ENCODE measurements at regions not wholly inside any gene's neighbourhood (a gene's known extent, or its start where the extent isn't known, plus 50 kb on each side); places are given as distances from the start of the nearest gene placed in this dataset.

GRCh38 chr10:84608126-84608525, 279.7 kb downstream of the CCSER2 start:
- Histone ChIP-seq H3K4me3 (no peak overlapping the region), H3K9me3 (no peaks in the 10 kb centered on the region), H3K27ac (no peak overlapping the region), H3K27me3 (ENCODE audit: insufficient read depth in 3 of 3, low read length in 2 of 3) (peaks cover 0 to 3% (median 0%) of the 10 kb centered on the region in 3 donors), H3K4me1 (no peaks in the 10 kb centered on the region), H3K36me3 (ENCODE audit: insufficient read depth in 1 of 2, low read depth in 1 of 2) (no peaks in the 10 kb centered on the region)
- no peak for ATAC-seq
- intact Hi-C loops (cut with DNase I), result no loop called here
- no peak for TF ChIP-seq CTCF (IDR thresholded peaks at IDR 0.05)
- 83 to 89% (median 85%) methylated on average over 4 of the region's 4 CpGs for WGBS, 3 donors
- no peak for DNase-seq

GRCh38 chr10:84613336-84614021, 285.1 kb downstream of the CCSER2 start:
- Histone ChIP-seq H3K27ac (no peak overlapping the region), H3K36me3 (ENCODE audit: insufficient read depth in 1 of 2, low read depth in 1 of 2) (no peaks in the 10 kb centered on the region), H3K4me1 (no peaks in the 10 kb centered on the region), H3K9me3 (no peaks in the 10 kb centered on the region), H3K27me3 (ENCODE audit: insufficient read depth in 3 of 3, low read length in 2 of 3) (no peaks in the 10 kb centered on the region), H3K4me3 (no peak overlapping the region)
- DNase-seq (no peak), ATAC-seq (no peak)
- WGBS, 3 donors, result 32 to 43% (median 40%) methylated on average over 7 of the region's 7 CpGs
- TF ChIP-seq CTCF (IDR thresholded peaks at IDR 0.05), result no peak
- intact Hi-C loops (cut with DNase I), result no loop called here

- Histone ChIP-seq H3K4me3 (no peak overlapping the region), H3K4me1 (no peaks in the 10 kb centered on the region), H3K9me3 (no peaks in the 10 kb centered on the region), H3K27me3 (ENCODE audit: insufficient read depth in 3 of 3, low read length in 2 of 3) (no peaks in the 10 kb centered on the region), H3K27ac (no peak overlapping the region), H3K36me3 (ENCODE audit: insufficient read depth in 1 of 2, low read depth in 1 of 2) (no peaks in the 10 kb centered on the region)
- ATAC-seq (no peak), DNase-seq (no peak)
- 70 to 76% (median 71%) methylated on average over 6 of the region's 6 CpGs for WGBS, 3 donors
- no peak for TF ChIP-seq CTCF (IDR thresholded peaks at IDR 0.05)
- intact Hi-C loops (cut with DNase I), result no loop called here
These were observed 298.2 kb downstream of the CCSER2 start for GRCh38 chr10:84626397-84627087.

GRCh38 chr10:84632866-84633265, 304.5 kb downstream of the CCSER2 start:
- no peak for TF ChIP-seq CTCF (IDR thresholded peaks at IDR 0.05)
- Histone ChIP-seq H3K36me3 (ENCODE audit: insufficient read depth in 1 of 2, low read depth in 1 of 2) (no peaks in the 10 kb centered on the region), H3K27ac (no peak overlapping the region), H3K27me3 (ENCODE audit: insufficient read depth in 3 of 3, low read length in 2 of 3) (no peaks in the 10 kb centered on the region), H3K9me3 (no peaks in the 10 kb centered on the region), H3K4me1 (no peaks in the 10 kb centered on the region), H3K4me3 (no peak overlapping the region)
- WGBS, 3 donors, result 80 to 90% (median 81%) methylated on average over 5 of the region's 5 CpGs
- DNase-seq (no peak), ATAC-seq (no peak)
- intact Hi-C loops (cut with DNase I), result no loop called here

All from psoas muscle (tissue), 7 donors.